ENCODE measurements at regions not wholly inside any gene's neighbourhood (a gene's known extent, or its start where the extent isn't known, plus 50 kb on each side); places are given as distances from the start of the nearest gene placed in this dataset.

- no peak for TF ChIP-seq EZH2 (IDR thresholded peaks at IDR 0.05; ENCODE audit: borderline replicate concordance, low read depth, low read length)
- no peak for TF ChIP-seq SOX6 (IDR thresholded peaks at IDR 0.05)
- no peak for TF ChIP-seq MEIS2 (IDR thresholded peaks at IDR 0.05; ENCODE audit: partially characterized antibody)
- TF ChIP-seq POLR2B (IDR thresholded peaks at IDR 0.05; ENCODE audit: low read depth, partially characterized antibody), result no peak
- TF ChIP-seq VEZF1 (CRISPR knock-in tag; IDR thresholded peaks at IDR 0.05), result no peak
Measured at GRCh38 chr3:132972333-132972732, 65.9 kb upstream of the TMEM108 start (continued).

GRCh38 chr3:132966374-132966773 is 71.8 kb upstream of the TMEM108 start:
- intact Hi-C loops (cut with micrococcal nuclease), result no loop called here
- POLR2A ChIA-PET, result no interaction called here
- BruUV-seq (replicated peaks), result no TSS peak

More at GRCh38 chr3:132966374-132966773, 71.8 kb upstream of the TMEM108 start:
- Histone ChIP-seq H3K27ac (ENCODE audit: extremely low read depth, low read depth, low read length) (no peak overlapping the region), H4K20me1 (replicated peaks; ENCODE audit: control insufficient read depth, insufficient read depth, low read length) (no peaks in the 10 kb centered on the region), H3K79me2 (ENCODE audit: control insufficient read depth, insufficient read depth, low read length) (no peaks in the 10 kb centered on the region), H3K4me1 (replicated peaks in 1 of 2; ENCODE audit: control insufficient read depth in 2 of 2, insufficient read depth in 2 of 2, low read length in 2 of 2) (no peaks in the 10 kb centered on the region), H3K9me3 (replicated peaks; ENCODE audit: control insufficient read depth, insufficient read depth, low read depth, low read length) (no peaks in the 10 kb centered on the region), H3K4me3 (no peak overlapping the region), H3K9ac (ENCODE audit: insufficient read depth in 1 of 2, low read depth in 2 of 2, low read length in 2 of 2) (no peak overlapping the region), H3K4me2 (ENCODE audit: insufficient read depth, low read length) (no peak overlapping the region), H2AFZ (ENCODE audit: low read depth, low read length) (no peak overlapping the region), H3K9me1 (ENCODE audit: control insufficient read depth, insufficient read depth, low read length) (no peaks in the 10 kb centered on the region), H3K27me3 (ENCODE audit: control insufficient read depth in 2 of 2, insufficient read depth in 2 of 2, low read length in 2 of 2) (no peaks in the 10 kb centered on the region), H3K36me3 (ENCODE audit: control insufficient read depth, insufficient read depth, low read length) (no peaks in the 10 kb centered on the region)
- in situ Hi-C loops (cut with MboI), result no loop called here
- ATAC-seq (no peak), DNase-seq (ENCODE audit: extremely low read depth in 1 of 4, low spot score in 3 of 4) (no peak), FAIRE-seq (no peak)
- TF ChIP-seq TSC22D4 (tag; IDR thresholded peaks at IDR 0.05), result no peak
- TF ChIP-seq TGIF2 (CRISPR knock-in tag; IDR thresholded peaks at IDR 0.05), result no peak
- TF ChIP-seq FOXP1 (CRISPR knock-in tag; IDR thresholded peaks at IDR 0.05), result no peak
- no peak for TF ChIP-seq NCOA1 (IDR thresholded peaks at IDR 0.05; ENCODE audit: low read depth)
- no peak for TF ChIP-seq PTRF (tag; IDR thresholded peaks at IDR 0.05)
- TF ChIP-seq RREB1 (CRISPR knock-in tag; IDR thresholded peaks at IDR 0.05), result no peak
- TF ChIP-seq ARID2 (IDR thresholded peaks at IDR 0.05), result no peak
- TF ChIP-seq SRSF3 (IDR thresholded peaks at IDR 0.05; ENCODE audit: insufficient read depth, low read length), result no peak
- no peak for TF ChIP-seq DLX4 (CRISPR knock-in tag; IDR thresholded peaks at IDR 0.05)
- TF ChIP-seq ZNF830 (CRISPR knock-in tag; IDR thresholded peaks at IDR 0.05), result no peak
- no peak for TF ChIP-seq ZC3H8 (IDR thresholded peaks at IDR 0.05)
- TF ChIP-seq MAFK (IDR thresholded peaks at IDR 0.05; ENCODE audit: low read length), result no peak
- WGBS (ENCODE audit: insufficient coverage, low coverage, missing lambda C conversion rate), result 0% methylated on average over 2 of the region's 2 CpGs
- CTCF ChIA-PET (ENCODE audit: low intra/inter-chr PET ratio), result no interaction called here
